ENCODE measurements at regions not wholly inside any gene's neighbourhood (a gene's known extent, or its start where the extent isn't known, plus 50 kb on each side); places are given as distances from the start of the nearest gene placed in this dataset.
A peak's percentile ranks its signal among the peaks of the same experiment; 100 is the strongest.

GRCh38 chr4:56235011-56235410 lies 152.3 kb downstream of the AASDH start:
- Mint-ChIP-seq H3K36me3 (ENCODE audit: insufficient read depth, unreplicated experiment) (peaks cover 4% of the 10 kb centered on the region), H3K27me3 (ENCODE audit: insufficient read depth, unreplicated experiment) (no peaks in the 10 kb centered on the region), H3K27ac (ENCODE audit: unreplicated experiment) (peak overlapping the region; percentile 81), H3K4me3 (ENCODE audit: unreplicated experiment) (peak overlapping the region; percentile 52), H3K9me3 (ENCODE audit: unreplicated experiment) (no peaks in the 10 kb centered on the region), H3K4me1 (ENCODE audit: low read depth, unreplicated experiment) (peaks cover 47% of the 10 kb centered on the region)
- POLR2A ChIA-PET, result no interaction called here
- no peaks in the 10 kb centered on the region for H3K36me3 ChIP-seq (ENCODE audit: control insufficient read depth, insufficient read depth, low read length)
- H3K4me1 ChIP-seq, result peaks cover 52% of the 10 kb centered on the region
- TF ChIP-seq CTCF (IDR thresholded peaks at IDR 0.05; ENCODE audit: insufficient read depth in 1 of 2, low read depth in 1 of 2, low read length in 1 of 2, severe bottlenecking in 1 of 2, unreplicated experiment in 1 of 2), result no peak
- DNase-seq, result peak in 1 of 2 experiments; percentile 32
- intact Hi-C loops (cut with micrococcal nuclease; ENCODE audit: unreplicated experiment), result loop anchor here (1.0 kb wide), 1 partner anchor 18 kb away; no protein-coding TSS in a partner anchor
- H3K27me3 ChIP-seq (replicated peaks; ENCODE audit: control insufficient read depth, insufficient read depth, low read length), result no peaks in the 10 kb centered on the region
- BruUV-seq (replicated peaks), result no TSS peak
- H3K9me3 ChIP-seq, result peaks cover 2% of the 10 kb centered on the region; the same call in 1 of the 2 replicates
- H3K4me3 ChIP-seq (ENCODE audit: low read depth, low read length), result no peak overlapping the region
- CTCF ChIA-PET, result interaction anchor here (0.8 kb wide), 1 partner anchor 129 kb away, joined by 3 read pairs; no protein-coding TSS in a partner anchor

GRCh38 chr4:56234098-56234497 lies 153.2 kb downstream of the AASDH start:
- peaks cover 4% of the 10 kb centered on the region for H3K36me3 Mint-ChIP-seq (ENCODE audit: insufficient read depth, unreplicated experiment)
- no peak overlapping the region for H3K4me3 ChIP-seq (ENCODE audit: low read depth, low read length)
- H3K27me3 ChIP-seq (replicated peaks; ENCODE audit: control insufficient read depth, insufficient read depth, low read length), result no peaks in the 10 kb centered on the region
- peaks cover 5% of the 10 kb centered on the region; the same call in 1 of the 2 replicates for H3K9me3 ChIP-seq
- no TSS peak for BruUV-seq (replicated peaks)
- H3K4me1 Mint-ChIP-seq (ENCODE audit: low read depth, unreplicated experiment), result peaks cover 45% of the 10 kb centered on the region
- intact Hi-C loops (cut with micrococcal nuclease; ENCODE audit: unreplicated experiment), result no loop called here
- ChIA-PET CTCF (no interaction called here), POLR2A (no interaction called here)
- H3K9me3 Mint-ChIP-seq (ENCODE audit: unreplicated experiment), result no peaks in the 10 kb centered on the region
- no peaks in the 10 kb centered on the region for H3K27me3 Mint-ChIP-seq (ENCODE audit: insufficient read depth, unreplicated experiment)
- no peak for DNase-seq
- peaks cover 50% of the 10 kb centered on the region for H3K4me1 ChIP-seq
- no peaks in the 10 kb centered on the region for H3K36me3 ChIP-seq (ENCODE audit: control insufficient read depth, insufficient read depth, low read length)
- no peak overlapping the region for H3K4me3 Mint-ChIP-seq (ENCODE audit: unreplicated experiment)
- no peak for TF ChIP-seq CTCF (IDR thresholded peaks at IDR 0.05; ENCODE audit: insufficient read depth in 1 of 2, low read depth in 1 of 2, low read length in 1 of 2, severe bottlenecking in 1 of 2, unreplicated experiment in 1 of 2)
- no peak overlapping the region for H3K27ac Mint-ChIP-seq (ENCODE audit: unreplicated experiment)

- BruUV-seq (replicated peaks), result no TSS peak
- no peak overlapping the region for H3K4me3 Mint-ChIP-seq (ENCODE audit: unreplicated experiment)
- Histone ChIP-seq H3K4me3 (ENCODE audit: low read depth, low read length) (no peak overlapping the region), H3K9me3 (peaks cover 5% of the 10 kb centered on the region; the same call in 1 of the 2 replicates), H3K36me3 (ENCODE audit: control insufficient read depth, insufficient read depth, low read length) (no peaks in the 10 kb centered on the region), H3K27me3 (replicated peaks; ENCODE audit: control insufficient read depth, insufficient read depth, low read length) (no peaks in the 10 kb centered on the region), H3K4me1 (peaks cover 36% of the 10 kb centered on the region)
- POLR2A ChIA-PET, result no interaction called here
- H3K4me1 Mint-ChIP-seq (ENCODE audit: low read depth, unreplicated experiment), result peaks cover 40% of the 10 kb centered on the region
- CTCF ChIA-PET, result no interaction called here
- intact Hi-C loops (cut with micrococcal nuclease; ENCODE audit: unreplicated experiment), result no loop called here
- H3K27ac Mint-ChIP-seq (ENCODE audit: unreplicated experiment), result no peak overlapping the region
- DNase-seq, result no peak
- no peaks in the 10 kb centered on the region for H3K27me3 Mint-ChIP-seq (ENCODE audit: insufficient read depth, unreplicated experiment)
- H3K9me3 Mint-ChIP-seq (ENCODE audit: unreplicated experiment), result peaks cover 8% of the 10 kb centered on the region
- no peak for TF ChIP-seq CTCF (IDR thresholded peaks at IDR 0.05; ENCODE audit: insufficient read depth in 1 of 2, low read depth in 1 of 2, low read length in 1 of 2, severe bottlenecking in 1 of 2, unreplicated experiment in 1 of 2)
- peaks cover 3% of the 10 kb centered on the region for H3K36me3 Mint-ChIP-seq (ENCODE audit: insufficient read depth, unreplicated experiment)
Measured at GRCh38 chr4:56231410-56231809, 155.9 kb downstream of the AASDH start.

Data from Caco-2 (cell line).